ENCODE measurements at regions not wholly inside any gene's neighbourhood (a gene's known extent, or its start where the extent isn't known, plus 50 kb on each side); places are given as distances from the start of the nearest gene placed in this dataset.
A peak's percentile ranks its signal among the peaks of the same experiment; 100 is the strongest.

DNA sequence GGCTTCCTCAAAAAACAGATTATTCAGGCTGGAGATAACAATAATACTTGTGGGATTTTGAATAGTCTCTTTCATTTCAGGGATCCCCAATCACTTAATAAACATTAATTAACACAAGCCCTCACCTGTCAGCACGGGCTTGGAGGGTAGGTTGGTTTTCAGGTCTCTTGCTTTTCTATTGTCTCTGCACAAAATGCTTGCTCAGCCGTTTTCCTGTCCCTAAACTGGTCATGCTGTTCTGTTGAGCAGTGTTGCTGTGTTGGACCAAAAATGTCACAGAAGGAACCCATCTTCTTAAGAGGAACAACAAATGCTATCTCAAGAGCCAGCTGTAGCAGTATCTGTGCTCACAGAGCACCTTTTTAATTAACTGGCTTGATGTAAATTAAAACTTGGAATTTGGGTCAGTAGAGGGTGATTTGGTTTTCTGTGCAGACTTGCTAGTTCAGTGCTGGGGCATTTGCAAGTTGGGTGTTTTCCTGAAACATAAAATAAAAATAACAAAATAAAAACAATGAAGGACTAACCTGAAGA, 231.8 kb upstream of the CRY1 start:
- peak; percentile 24 for DNase-seq

DNA sequence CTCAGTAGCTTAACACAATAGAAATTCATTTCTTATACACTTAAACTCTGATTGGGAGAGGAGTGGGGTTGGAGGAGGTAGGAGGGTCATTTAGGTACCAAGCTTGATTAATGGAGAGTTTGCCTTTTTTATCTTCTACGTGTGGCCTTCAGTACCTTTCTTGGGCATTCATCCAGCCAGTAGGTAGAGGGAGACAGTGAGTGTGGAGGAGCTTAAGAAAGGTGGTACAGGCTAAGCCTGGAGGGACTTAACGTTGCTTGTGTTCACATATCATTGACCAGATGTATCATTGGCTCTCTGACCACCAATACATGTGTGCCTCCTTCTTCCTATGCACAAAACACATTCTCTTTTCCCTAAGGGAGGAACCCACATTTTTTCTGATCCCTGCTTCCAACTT, 232.9 kb upstream of the CRY1 start:
- DNase-seq: no peak

DNA sequence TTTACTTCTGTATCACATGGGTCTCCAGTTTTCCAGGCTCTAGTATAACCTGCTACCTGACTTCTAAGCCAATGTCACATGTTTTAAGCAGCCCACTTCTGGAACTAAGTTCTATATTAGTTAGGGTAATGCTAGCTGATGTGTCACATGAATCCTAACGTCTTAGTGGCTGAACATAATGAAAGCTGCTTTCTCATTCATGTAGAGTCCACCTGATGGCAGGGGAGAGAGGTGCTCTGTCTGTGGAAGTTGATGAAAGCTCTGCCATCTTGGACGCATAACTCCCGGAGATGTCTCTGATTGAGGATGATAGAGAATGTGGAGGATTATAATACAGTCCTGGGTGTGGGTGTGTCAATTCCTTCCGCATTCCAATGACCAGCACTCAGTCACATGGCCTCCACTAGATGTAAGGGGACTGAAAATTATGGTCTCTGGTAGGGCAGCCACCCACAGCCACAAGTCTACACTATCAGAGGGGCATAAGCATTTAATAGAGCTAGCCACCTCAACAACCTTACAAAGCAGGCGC, 234.4 kb upstream of the CRY1 start:
- DNase-seq: no peak

DNA sequence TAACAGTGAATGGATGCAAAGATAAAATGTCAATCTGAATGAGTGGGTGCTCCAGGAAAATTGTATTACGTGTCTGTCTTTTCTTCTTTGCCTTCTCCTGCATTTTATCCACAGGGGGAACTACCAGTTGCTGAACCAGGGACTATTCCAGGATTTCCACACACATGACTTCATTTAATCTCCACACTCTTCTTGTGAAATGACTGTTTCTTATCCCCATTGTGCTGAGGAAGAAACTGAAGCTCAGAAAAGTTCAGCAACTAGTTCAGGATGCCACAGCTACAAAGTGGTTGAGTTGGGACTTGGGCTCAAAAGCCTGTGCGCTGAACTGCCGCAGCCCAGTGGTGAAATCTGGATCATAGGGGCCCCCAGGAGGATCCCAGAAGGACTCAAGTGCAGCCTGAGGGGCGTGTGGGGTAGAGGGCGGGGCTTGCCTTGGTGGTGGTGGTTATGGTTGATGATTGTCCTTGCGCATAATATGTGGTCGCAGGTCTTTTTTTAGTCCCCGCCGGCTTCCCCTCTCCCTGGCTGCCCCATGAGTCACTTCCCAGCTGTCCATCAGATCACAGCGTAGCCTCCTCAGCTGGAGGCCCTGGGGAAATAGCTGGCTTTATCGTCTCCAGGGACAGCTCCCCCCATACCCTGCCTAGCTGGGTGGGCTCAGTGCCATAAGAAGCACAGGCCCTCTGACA, 235.2 kb upstream of the CRY1 start:
- DNase-seq: peak; percentile 89

DNA sequence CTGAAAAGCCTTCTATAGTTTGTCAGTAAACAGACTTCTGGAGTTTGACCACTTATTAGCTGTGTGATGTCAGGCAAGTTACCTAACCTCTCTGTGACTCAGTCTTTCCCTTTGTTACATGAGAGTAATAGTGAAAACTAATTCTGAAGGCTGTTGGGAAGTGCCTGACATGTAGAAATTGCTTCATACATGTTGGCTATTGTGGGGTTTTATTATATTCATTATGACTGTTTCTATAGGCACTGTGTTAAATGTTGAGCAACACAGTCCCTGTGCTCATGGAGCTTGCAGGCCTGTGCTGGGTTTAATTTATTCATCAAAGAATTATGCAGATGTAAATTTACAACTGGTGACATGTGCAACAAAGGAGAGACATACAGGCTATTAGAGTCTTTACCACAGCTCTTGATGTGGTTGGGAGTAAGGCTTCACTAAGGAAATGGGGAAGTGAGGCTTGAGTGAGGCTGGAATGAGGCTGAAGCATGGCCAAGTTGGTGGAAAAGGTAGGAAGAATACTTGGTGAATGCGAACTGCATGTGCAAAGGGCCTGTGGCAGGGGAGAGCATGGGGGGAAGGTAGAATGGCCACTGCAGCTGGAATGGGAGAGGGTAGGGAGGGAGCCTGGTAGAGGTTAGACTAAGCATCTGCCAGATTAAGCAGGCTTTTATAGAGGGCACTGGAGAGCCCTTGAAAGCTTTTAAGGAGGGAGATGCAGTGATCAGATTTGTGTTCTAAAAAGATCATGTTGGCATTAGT, 236.4 kb upstream of the CRY1 start:
- DNase-seq: peak; percentile 55

DNA sequence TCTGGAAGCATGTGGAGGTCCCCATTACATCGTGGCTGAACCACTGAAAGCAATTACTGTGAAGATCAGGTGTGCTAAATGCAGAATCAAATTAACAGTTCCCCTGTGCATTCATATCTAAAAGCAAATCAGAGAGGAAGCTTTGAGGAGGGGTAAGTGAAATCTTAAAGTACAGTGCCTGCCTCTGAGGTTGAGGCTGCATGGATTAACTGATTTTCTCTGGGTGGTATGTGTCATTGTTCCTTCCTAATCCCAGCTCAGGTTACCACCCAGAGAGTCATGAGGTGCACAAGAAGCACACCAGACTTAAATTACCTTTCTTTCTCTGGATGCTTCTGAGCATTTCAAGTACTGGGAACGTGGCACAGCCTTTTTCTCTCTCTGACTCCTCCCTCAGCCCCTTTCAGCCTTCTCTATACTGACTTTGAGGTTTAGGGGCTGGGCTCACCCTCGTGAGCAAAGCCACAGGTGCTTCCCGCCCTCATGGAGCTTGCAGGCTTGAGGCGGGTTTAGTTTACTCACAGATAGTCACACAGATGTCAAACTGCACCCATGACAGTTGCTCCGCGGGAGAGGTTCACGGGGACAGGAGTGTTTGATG, 237.6 kb upstream of the CRY1 start:
- DNase-seq: peak; percentile 54

DNA sequence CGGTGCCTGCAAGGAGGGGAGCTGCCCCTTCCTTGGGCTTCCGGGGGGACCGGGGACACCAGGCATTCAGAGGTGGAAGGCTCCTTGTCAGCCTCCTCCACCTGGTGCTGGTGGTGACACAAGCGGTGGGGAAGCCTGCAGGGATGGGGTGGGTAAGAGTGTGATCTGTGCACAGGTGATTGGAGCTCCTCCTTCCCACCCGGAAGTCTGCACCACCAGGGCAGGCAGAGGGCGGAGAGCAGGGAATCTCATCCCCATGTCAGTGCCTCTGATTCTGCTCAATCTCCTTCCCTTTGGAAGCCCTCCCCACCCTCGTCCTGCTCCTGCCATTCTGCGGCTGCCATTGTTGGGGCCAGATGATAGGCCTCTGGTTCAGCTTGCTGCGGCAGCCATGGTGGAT, 238.1 kb upstream of the CRY1 start:
- no peak for DNase-seq

DNA sequence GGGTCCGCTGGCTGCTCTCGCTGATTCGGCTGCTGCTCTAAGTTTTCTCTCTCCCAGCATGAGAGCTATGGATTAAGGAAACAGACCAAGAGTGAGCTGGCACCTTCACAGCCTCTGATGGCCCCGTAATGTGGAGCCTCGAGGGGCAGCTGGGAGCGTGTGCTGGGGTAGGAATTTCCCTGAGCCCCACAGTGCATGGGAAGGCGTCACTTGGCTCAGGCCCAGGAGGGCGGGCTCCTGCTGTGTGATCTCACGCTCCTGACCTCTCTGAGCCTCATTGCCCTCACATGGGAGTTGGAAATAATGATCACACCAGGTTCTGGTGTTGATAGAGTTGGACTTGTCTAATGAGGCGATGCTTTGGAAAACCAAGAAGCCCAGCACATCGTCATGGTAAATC, 238.6 kb upstream of the CRY1 start:
- no peak for DNase-seq

DNA sequence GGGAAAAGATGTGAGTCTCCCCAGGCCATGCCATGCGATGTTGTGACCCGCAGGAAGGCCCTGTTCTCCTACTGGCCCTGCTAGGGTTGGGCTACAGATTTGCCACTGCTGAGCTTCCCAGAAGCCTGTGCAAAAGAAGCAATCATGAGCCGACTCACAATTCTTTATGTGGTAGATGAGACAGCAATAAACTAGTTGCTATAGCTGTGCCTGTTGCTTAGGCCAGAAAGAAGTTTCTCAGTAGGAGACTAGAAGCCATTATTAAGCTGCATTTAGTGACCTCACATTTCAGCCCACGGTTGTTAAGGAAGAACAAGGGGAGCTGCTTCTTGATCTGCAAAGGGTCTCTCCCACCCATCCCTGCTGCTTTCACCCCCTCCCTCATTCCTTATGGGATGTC, 239.4 kb upstream of the CRY1 start:
- DNase-seq: no peak

DNA sequence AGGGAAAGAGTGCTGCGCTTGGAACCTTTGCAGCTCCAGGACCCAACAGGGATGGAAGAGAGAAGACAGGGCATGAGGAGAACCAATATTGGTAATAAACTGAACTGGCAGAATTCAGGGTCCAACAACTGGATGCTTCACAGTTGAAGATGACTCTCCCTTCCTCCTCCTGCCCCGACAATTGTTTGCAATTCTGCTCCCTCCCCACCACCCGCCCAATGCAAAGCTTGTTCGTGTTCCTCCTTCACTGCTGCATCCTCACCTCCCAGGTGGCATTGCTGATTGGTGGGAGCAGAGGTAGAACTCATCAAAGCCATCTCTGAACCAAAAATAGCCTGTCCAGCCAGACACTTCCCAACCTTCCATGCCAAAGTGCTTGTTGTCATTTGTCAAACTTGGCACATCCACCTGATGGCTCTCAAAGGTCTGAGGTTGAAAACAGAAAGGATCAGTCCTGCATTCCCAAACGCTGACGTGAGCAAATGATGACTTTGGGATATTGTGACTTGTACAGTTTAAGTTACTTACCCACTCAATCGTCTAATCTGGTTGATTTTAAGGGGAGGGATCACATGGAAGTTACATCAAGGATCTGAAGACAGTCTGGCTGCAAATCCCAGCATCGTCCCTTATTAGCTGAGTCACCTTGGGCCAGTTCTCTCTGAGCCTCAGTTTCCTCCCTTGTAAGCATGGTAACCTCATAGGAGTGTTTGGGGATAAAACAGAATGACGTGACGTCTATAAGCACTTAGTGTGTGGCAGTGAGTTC, 242.6 kb upstream of the CRY1 start:
- no peak for DNase-seq

DNA sequence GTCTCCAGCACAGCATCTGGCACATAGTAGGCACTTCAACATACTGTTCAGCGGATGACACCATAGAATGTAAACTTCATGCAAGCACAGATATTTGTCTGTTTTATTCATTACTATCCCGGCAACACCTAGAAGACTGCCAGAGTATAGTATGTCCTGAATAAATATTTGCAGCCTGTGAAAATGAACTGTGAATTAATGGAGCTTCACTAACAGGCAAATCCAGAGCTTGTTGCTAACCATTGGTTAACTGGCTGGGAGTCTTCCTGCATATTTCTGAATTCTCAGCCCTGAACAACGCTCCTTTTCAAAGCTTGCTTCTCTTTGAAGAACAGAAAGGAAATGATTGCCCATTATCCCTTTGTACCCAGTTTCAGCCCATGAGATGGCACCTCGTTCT, 243.3 kb upstream of the CRY1 start:
- DNase-seq: no peak

DNA sequence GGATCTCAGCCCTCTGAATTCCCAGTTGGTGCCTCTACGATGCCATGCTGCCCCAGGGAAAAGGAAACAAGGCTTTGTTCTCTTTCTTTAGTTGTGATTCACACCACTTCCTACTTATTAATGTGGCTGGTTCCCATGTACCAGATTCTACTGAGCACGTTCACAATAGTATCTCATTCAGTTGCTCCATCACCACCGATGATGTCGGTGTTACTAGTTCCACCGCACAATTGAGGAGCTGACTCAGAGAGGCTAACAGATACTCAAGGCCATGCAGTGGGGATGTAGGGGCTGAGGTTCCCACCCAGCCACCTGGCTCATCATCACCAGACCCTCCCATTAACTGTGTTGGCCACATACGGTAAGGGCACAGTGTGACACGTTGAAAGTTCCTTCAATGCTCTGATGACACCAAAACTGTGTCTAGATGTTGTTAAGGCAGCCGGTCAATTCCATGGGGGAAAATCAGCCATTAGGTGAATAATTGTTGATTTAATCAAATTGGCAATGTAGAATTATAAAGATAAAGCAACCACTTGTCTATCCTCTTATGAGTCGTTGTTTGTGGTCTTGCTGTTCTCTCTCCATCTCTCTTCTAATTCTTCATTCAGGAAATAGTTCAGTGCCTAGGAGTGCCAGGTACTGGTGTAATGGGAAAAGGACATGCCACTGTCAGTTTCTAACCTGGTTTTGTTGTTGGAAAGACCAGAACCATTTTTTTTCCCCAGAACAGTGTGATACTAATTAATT, 244.2 kb upstream of the CRY1 start:
- DNase-seq: no peak

DNA sequence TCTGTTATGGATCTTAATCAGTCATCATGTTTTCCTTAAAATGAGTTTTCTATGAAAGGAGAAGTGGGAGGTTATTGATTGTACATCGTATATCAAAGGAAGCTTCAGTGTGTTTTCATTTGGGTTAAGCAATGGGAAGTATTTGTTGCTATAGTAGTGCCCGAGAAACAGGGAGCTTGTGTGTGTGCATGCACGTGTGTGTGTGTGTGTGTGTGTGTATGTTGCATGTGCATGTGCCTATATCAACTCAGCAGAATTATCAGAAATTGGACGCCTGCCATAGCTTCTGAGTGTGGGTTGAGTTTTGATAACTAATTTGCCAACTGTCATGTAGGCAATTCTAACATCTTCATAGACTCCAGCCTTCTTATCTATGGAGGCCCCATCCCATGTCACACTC, 246.1 kb upstream of the CRY1 start:
- peak; percentile 33 for DNase-seq

DNA sequence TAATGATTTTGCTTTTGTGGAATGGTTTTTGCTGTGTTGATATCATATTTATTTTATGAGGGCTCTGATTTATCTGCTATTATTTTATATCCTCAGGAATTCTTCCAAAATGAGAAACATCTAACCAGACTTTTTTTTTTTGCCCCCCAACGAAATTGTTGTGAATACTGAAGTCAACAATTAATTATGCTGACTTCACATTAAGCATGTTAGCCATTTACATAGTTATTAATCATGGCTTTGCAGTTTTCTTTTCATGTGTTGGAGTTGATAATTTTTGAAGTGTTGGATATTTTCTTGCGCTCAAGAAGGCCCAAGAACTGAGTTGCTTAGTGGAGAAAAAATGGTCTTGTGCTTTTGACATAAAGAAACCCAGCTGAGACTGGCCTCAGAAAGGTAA, 246.6 kb upstream of the CRY1 start:
- no peak for DNase-seq

DNA sequence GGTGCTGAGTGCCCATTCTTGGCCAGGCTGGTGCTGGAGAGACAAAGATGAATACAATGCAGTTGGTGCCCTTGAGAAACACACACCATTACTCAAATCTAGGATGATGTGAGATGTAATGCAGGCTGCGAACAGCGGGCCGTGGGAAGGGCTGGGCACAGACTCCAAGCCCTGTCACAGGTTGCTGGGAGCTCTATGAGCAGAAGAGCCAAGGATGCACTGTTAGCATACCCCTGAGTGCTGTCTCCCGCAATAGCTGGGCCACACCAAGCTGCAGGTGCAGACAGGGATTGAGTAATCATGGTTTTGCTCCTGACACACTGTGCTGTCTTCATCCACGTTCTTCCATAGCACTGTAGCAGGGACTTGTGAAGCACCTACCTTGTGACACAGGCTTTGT, 247.5 kb upstream of the CRY1 start:
- no peak for DNase-seq

DNA sequence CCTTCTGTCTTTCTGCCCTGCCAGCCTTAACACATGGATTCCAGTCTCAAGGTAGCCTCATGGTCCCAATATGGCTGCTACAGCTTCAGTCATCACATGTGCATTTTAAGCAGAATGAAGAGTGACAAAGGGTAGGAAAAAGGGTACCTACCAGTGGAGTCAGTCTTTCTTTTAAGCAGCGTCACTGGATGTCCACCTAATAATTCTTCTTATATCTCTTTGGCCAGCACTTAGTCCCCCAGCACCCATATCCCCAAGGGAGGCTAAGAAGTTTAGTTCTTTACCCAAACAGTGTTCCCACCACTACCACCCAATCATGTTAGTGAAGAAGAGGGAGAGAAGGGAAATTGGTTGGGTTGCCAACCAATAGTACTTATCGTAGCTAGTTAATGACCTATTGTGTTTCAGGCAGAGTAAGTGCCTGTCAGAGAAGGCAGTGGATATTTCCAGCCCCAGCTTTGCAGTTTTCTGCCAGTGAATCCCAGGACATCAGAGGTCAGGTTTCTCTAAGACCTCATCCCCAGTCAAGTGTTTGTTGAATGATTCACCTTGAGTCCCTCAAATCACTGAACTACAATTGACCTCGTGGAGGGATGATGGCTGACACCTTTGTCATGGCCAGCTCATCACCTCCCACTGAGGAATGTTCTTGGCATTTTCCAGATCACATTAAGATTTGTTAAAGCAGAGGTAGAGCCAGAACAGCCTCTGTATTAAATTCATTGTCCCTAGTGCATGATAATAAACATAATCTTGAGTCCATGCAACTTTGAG, 250.9 kb upstream of the CRY1 start:
- DNase-seq: no peak

DNA sequence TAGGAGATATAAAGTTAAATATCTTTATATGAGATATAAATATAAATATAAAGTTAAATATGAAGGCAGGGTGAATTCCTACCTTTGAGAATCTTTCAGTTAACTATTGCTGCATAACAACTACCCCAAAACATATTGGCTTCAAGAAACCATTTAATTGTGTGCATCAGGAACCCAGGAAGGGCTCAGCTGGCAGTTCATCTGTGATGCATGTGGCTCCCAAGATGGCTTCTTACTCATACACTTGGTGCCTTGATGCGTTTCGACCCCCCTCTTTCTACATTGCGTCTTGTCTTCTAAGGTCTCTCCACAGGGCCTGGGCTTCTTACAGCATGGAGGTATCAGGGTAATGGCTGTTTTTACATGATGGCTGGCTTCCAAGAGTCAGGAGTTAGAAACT, 253.9 kb upstream of the CRY1 start:
- DNase-seq: no peak

DNA sequence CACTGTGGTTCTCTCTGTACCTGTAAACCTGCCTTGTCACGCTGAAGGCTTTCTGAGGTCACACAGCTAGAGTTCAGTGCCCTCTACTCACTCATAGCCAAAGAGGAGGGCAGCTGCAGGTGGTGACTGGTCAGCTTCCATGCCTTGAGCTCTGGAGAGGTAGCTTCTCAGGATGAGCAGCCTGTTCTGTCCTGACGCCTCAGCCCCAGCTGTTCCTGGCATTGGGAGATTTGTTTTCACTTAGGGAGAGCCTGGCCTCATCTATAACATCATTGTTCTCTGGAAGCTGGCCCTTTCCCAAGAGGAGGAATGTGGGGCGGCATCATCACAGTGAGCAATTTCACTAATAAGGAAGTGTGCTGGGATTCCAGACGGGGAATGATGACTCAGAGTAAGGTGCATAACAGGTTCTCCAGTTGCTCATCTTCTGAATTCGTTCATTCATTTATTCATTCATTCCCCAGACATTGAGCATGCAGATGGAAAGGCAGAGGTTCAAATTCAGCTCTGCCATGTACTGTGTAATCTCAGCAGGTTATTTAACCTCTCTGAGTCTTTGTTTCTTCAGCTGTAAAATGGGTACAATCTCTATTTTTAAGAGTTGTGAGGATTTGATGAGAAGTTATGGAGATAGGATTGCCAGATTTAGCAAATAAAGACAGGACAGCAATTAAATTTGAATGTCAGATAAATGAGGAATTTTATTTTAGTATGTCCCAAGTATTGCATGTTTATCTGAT, 255.8 kb upstream of the CRY1 start:
- DNase-seq: no peak

DNA sequence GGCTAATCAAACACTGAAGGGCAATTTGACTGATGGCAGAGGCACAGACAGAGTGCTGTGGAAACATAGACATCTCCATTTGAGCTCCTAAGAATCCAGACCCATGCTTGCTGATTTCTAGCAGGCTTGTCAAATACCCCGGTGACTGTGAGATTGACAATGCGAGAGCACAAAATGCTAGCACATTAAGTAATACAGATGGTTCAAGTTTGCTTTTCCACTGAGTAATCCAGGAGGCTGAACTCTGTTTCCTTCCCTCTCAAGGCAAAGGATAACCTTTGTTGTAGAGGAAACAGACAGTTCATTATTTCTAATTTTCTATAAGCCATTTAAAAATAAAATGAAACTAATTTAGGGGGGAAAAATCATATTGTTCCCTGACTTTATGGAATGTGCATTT, 256.5 kb upstream of the CRY1 start:
- no peak for DNase-seq

DNA sequence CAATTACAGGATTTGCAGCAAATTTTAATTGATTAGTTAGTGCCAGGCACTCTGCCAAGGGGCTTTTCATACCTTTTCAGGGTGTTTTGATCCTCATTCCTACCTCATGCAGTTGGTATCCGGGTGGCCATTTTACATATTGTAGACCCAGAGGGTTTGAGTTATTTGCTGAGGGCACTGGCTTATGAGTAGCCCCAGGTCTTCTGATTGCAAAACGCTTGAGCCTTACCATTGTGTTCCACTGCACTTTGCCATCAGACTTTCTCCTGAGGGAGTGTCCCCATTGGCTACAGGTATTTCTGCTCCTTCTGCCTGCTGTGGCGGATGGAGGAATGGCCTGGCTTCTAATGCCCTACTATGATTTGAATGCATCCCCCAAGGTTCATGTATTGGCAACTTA, 257.8 kb upstream of the CRY1 start:
- DNase-seq: no peak

DNA sequence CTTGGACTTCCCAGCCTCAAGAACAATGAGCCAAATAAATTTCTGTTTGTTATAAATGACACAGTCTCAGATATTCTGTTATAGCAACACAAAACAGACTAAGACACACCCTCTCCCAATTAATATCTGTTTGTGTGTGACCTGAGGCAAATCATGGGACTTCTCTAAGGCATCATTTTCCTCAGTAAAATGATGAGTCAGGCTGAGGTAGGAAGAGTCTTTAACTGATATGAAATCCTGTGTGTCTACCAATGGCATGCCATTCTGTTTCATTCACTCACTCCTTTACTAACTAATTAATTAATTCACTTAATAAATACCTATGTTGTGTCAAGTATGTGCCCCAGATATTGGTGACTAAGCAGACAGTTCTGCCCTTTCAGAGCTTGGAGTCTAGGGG, 258.4 kb upstream of the CRY1 start:
- no peak for DNase-seq
